Anterior cingulate cortex (tissue), 58 donors: ENCODE measurements at regions not wholly inside any gene's neighbourhood (a gene's known extent, or its start where the extent isn't known, plus 50 kb on each side); places are given as distances from the start of the nearest gene placed in this dataset.

ENCODE experiments used
- DNase-seq, 58 donors: peaks; one replicate each; lab custom pipeline; 2025; lab: John Stamatoyannopoulos, UW

DNA sequence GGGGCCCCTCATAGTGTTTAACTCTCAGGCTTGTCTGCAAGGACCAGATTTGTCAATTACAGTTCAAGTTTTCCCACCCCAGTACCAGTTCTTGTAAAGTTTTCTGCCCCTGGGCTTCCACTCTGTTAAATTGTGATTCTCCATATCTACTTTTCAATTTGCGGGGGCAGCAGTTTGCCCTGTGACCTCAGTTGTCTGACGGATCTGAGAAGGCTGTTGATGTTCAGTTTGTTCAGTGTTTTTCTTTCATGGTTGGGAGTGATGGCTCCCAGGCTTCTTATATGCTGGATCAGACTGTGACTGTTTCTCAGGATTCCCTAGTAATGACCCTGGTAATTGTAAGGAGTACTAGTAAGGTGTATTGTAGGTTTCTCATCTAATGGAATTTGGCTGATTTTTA lies 101.0 kb upstream of the GGTLC1 start:
- DNase-seq = no peak

DNA sequence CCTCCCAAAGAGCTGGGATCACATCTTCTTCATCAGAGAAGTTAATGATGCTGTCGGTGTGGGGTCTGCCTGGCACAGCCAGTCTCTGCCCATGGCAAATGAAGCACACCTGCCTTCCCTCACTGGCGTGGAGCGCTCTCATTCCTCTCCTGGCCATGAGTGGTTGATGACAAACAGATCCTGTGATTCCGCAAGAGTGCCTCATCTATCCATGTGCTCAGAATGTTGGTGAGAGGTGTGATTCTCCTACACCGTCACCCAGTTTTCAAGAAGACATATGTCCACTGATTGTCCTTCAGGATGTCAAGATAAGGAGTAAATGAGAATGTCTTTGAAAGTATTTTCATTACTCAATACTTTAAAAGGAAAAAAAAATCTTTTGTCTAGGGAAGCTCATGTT lies 97.5 kb upstream of the GGTLC1 start:
- no peak for DNase-seq

DNA sequence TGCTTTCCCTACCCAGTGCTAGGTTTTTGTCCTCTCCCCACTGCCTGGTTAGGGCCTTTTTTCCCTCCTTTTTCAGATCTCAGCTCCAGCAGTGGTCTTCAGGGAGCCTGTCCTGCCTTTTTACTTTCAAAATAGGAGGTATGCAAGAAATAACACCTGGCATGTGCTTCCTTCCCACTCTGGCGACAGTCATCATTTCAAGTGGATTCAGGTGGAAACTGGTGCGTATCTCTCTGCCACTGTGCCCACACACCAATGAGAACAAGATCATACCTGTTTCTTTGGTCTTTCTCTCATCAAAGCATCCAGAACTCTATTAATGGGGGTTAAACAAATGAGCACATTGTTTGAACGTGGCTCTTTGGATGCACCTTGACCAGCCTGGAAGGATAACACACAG lies 95.7 kb upstream of the GGTLC1 start:
- no peak for DNase-seq

DNA sequence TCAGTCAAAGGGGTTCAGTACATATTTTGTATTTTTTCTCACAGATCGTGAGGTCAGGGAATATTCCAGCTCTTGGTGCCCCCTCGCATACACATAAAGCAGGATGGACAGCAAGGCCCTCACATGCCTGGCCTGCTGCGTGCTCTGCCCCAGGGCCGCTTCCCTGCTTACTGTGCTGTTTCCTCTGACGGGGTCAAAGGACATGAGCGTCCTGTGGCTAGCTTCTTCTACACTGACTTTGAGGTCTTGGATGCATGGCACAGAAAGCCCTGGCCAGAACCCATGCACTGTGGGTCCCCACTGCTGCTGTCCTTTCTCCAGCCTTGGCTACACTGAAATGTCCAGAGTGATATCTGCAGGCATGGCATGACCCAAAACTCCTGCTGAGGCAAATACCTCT lies 92.5 kb upstream of the GGTLC1 start:
- DNase-seq = no peak

DNA sequence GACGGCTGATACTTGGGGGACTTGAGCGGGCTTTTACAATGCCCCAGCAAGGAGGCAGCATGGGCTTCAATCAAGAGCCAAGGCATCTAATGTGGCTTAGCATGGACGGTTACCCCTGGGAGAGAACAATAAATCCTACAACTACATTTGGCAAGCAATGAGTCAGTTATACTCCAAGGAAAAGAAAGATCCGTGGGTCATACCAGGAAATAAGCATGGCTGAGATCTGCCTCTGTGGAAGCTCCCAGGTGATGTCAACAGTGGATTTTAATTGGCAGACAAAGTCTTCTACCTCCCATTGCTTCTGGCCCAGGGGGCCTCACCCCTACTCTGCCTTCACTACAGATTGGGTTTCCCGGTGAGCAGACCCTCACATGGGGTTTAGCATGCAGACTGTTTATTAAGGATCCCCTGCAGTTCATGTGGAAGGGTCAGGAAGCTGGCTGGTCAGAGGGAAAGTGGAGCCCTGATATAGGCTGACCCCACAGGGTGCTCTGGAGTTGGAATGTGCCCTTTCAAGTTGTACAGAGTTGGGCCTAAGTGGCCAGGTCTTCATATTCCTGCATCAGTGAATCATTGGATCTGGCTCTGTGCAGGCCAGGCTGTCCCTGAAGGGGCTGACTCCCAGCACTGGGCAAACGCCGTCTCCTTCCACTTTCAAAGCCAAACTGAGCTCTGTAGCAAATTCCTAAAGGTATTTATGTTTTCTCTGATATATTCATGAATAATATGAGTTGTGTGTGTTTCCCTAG lies 91.3 kb upstream of the GGTLC1 start:
- no peak for DNase-seq

DNA sequence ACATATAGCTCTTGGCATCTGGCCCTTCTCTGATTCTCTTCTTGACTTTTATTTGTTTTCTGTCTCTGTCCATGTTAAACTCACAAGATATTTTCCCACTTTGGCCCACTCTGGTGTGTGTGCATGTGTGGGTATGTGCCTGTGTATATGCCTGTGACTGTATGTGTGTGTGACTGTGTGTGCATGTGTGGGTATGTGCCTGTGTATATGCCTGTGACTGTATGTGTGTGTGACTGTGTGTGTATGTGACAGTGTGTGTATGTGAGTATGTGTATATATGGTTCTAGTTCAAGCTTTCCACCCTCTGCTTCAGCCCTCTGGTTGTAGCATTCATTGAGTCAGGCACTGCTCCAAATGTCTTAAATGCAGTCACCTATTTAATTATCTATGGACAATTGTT lies 88.6 kb upstream of the GGTLC1 start:
- no peak for DNase-seq

DNA sequence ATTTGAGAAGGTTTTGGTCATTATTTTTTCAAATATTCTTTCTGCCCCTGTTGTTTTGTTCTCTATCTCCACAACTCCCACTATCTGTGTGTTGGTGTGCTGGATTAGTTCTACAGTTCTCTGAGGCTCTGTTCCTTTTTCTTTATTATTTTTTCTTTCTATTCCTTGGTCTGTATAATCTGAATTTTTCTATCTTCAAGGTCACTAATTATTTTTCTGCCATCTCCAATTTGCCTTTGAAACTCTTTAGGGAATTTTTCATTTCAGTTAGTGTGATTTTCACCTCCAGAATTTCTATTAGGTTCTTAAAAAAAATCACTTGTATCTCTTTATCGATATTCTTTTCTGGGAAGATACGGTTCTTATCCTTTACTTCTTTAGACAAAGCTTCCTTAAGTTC lies 82.1 kb upstream of the GGTLC1 start:
- DNase-seq = no peak

DNA sequence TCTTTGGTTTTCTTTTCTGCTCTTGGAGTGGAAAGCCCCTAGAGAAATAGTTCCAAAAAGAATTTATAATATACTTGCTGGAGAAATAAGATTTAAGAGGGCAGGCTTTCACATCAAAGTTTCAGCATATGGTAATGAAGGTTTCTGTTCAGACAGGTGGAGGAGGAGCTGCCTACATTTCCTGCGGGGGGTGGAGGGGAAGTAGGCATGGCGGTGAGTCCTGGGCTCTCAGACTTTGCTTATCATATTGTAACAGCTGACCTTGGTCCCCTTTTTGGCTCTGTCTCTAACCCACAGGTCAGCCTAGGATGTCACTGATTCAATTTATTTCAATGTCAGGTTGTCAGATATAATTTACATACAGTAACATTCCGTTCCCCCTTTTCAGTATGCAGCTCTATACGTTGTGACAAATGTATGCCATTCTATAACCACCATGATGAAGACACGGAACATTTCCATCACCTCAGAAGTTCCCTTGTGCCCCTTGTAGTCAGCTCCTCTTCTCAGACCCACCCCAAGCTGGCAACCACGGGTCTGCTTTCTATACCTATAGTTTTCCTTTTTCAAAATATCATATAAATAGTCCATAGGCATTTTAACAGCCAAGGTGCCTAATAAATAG lies 77.6 kb upstream of the GGTLC1 start:
- DNase-seq = no peak

DNA sequence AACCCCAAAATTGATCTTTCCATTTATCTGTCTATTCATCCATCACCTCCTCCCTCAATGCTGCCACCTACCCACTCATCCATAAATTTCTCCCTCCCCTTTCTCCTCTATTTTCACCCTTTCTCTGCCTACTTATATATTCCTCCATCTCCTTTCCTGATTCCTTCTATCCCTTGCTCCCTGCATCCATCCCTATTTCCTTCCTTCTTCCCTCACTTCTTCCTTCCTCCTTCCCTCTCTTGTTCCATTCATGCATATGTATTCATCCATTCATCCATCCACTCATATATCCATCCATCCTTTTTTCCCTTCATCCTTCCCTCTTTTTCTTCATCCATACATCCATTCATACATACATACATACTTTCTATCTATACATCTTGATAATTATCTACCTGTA lies 76.3 kb upstream of the GGTLC1 start:
- DNase-seq = no peak

DNA sequence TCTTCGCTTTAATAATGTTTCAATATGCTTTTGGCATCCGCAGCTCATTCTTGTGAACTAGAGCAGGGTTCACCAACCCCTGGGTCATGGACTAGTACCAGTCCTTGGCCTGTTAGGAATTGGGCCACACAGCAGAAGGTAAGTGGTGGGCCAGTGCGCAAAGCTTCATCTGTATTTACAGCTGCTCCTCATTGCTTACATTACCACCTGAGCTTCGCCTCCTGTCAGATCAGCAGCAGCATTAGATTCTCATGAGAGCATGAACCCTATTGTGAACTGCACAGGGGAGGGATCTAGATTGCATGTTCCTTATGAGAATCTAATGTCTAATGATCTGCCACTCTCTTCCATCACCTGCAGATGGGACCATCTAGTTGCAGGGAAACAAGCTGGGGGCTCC lies 75.5 kb upstream of the GGTLC1 start:
- no peak for DNase-seq

DNA sequence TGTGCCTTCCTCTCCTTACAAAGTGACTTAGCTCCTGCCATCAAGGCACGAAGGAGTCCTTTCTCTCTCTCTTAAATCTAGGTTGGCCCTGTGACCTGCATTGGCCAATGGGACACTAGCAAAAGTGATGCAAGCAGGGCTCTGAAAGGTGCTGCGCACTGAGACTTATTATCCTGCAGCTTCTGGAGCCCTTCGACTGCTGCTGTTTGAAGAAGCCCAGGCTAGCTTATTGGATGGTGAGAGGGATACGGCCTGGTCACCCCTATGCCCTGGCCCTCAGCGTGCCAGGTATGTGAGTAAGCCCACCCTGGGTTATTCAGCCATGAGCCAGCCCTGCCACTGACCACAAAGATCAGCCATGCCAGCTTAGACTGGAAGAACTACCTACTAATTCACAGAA lies 74.5 kb upstream of the GGTLC1 start:
- DNase-seq = peak in 1 of 58 donors; percentile 2

DNA sequence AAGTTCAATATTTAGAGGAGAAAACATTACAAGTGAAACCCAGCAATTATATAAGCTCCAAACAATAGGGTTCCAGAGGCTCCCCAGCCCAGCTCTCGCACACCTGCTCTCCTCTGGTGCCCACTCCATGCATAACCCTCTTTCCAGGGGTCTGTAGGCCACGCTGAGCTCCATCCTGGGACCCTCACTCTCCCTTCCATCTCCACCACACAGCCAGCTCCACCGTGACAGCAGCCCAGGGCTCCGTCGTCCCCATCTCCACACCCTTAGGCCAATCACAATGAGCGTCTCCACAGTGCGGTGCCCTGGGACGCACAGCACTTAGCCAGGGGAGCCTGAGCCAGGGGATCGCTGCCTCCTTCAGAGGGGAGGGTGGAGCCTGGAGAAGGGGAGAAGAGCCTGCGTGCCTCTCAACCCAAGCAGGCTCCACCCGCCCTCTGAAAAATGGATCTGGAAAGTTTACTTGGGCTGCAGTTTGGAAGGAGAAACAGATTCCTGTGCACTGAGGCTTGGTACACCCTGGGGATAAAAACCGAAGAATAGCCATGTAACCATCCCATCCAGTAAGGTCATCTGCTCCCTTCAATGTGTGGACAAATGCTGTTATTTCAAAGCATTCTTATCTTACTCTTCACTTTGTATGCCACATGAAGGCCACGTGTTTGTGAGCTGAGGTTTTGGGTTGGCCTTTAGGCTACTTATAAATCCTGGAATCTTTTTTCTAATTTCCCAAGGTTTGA lies 72.4 kb upstream of the GGTLC1 start:
- no peak for DNase-seq

DNA sequence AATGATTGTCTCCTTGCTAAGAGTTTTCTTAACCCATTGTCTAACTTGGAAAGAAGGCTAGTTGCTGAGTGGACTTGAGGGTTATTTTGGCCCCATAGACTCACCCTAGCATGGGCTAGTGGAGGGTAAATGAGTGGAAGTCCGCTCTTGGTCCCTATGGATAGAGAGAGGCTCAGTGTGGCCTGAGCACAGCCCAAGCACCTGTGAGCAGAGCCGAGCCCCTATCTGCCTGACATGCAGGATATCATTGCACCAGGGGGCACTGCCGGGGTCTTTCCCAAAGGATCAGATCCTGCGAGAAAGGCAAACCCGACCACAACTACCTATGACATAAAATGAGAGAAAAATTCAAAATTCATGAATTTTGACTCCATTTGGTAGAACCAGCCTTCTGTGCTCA lies 70.6 kb upstream of the GGTLC1 start:
- DNase-seq = no peak

DNA sequence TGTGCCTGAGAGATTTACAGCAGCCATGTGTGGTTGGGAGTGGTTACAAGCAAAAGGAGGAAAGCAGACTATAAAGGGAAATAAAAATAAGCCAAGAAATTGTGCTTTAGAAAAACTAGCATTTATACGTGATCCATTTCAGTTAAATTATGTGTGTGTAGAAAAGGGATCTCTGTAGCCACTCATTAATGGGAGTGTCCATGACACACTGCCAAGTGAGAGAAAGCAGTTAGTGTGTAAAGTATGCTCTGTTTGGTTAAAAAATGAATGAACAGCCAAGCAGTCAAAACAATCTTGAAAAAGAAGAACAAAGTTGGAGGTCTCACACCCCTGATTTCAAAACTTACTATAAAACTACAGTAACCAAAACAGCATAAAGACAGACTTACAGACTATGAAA lies 67.9 kb upstream of the GGTLC1 start:
- no peak for DNase-seq

DNA sequence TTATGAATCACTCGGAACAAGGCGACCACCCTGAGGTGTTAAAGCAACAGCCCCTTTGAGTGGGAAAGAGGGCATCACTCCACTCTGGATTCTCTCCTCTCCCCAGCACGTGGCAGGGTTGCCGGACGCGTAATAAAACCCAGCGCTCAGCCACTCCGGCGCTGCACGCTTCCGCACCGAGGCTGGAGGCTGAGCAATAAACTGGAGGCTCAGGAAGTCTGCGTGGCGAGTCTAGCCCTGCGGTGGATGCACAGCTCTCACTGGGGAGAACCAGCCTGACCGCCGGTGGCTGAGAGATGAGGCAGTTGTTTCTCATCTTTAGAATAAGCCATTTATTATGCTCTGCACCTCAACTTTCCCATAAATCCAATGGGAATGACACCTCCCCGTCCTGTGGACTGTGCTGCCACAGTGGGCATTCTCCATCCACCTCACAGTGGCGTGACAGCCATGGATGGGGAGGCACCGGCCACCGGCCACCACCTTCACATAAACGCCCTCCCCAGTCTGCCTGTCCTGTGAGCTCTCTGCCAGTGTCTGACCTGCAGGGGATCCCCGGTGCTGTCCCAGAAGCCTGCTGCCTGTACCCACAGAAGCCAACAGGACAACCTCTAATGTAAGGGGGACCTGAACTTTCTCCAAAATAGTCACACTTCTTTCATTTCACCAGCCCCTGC lies 64.2 kb upstream of the GGTLC1 start:
- no peak for DNase-seq

DNA sequence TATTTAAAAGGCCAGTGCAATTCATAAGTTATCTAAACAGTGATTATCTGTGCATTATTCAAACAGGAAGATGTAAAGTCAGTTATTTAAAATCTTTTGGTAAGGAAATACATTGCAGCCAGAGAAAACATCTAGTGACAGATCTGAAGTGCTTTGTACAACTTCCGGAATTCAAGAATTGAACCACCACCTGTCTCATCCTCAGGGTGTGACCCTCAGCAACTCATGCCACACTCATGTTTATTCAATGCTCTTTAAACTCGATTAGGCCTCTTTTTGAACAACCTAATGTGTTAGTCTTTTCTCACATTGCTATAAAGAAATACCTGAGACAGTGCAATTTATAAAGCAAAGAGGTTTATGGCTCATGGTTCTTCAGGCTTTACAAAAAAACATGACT lies 62.6 kb upstream of the GGTLC1 start:
- DNase-seq = no peak

DNA sequence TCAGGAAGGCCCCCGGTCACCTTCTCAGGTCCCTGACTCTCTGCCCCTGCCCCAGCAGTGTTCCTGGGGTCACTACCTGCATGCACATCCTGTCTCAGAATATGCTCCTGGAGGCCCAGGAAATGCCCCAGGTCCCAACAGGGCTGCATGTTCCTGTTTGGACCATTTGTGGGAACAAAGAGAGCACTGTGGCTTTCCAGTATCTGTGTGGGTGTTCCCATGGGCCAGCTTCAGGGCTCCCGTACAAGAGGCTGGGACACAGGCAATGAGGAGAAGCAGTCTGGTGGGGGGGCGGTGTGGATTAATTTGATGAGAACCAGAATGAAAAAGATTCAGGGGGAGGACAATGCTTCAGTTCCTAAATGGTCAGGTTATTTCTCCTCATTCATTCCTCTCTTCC lies 61.5 kb upstream of the GGTLC1 start:
- no peak for DNase-seq

DNA sequence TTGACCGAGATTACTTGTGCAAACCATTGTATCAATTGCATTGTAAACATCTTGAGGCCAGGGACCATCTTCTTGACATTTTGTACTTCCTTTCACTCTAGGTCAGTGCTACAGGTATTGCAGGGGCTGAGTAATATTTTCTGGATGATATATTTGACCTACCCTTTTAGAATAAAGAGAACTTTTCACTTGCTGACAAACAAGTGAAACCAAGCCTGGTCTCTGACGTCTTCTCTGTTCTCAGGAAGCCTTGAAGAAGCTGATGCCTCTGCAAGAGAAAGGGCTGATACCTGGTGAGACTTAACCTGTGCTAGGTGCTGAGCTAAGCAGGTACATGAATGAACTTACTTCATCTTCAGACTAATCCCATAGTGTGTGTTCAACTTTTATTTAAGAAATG lies 60.5 kb upstream of the GGTLC1 start:
- no peak for DNase-seq

DNA sequence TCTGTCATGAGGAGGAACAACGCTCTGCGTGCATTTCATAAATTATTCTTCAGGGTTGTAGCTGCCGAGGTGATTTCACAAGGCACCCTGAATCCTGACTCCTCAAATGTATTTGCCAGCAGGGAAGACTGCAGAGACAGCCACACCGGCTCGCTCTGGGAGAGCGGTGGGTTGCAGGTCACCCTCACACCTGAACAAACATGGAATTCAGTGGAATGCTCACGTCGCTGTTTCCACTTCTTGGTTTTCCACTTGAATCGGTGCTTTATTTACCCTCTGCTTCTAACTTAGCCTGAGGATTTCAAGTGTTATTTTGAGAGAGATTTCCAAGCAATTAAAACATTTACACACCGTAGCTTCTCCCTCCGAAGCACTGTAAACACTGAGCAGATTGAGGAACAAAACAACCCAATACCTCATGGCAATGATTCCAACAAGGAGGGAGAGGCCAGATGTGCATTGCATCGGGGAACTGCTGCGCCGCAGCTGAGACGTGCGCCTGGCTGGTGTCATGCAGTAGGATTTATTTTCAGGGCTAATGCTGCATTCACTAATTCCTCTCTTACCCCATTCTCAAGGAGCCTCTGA lies 59.5 kb upstream of the GGTLC1 start:
- DNase-seq = no peak

DNA sequence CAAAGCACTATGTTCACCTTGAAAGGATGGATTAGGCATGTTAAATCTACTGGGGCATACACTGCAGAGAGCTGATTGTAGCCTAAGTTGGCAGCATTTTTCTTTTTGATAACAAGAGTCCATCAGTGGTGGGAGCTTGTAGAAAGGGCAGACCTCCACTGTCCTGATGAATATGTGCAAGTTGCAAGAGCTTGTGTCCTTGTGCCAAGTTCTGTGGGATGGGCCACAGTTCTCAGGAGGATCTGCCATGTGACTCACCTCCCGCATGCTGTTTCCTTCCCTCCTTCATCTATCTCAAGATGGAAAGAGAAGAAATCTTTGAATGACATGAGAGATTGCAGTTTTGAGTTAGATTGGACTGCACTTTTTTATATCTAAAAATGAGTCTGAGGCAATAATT lies 58.3 kb upstream of the GGTLC1 start:
- DNase-seq = no peak
